Right atrium auricular region (tissue), 2 donors: ENCODE measurements at regions not wholly inside any gene's neighbourhood (a gene's known extent, or its start where the extent isn't known, plus 50 kb on each side); places are given as distances from the start of the nearest gene placed in this dataset.

Experiments used
- DNase-seq: peaks from one replicate; pipeline ENCODE4 v3.0.0-alpha.2; 2019; ENCODE audit warnings: low spot score
- H3K27ac ChIP-seq, 2 donors: fragments of 200-600 bp; sonication (generic); 1 replicate in 1 of 2; 2 replicates in 1 of 2; pipeline ENCODE4 v1.5.1; 2016 to 2019
- H3K27me3 ChIP-seq, 2 donors: fragments of 200-600 bp; sonication (generic); one replicate each; pipeline versions ENCODE4 v1.5.1 to v1.6.0; 2017 to 2019
- H3K36me3 ChIP-seq: fragments of 200-600 bp; sonication (generic); one replicate; pipeline ENCODE4 v1.5.1; 2016
- H3K4me1 ChIP-seq, 2 donors: fragments of 200-600 bp; sonication (generic); one replicate each; pipeline versions ENCODE4 v1.5.1 to v1.6.0; 2017 to 2019
- H3K4me3 ChIP-seq, 2 donors: fragments of 200-600 bp; sonication (generic); 1 replicate in 1 of 2; 2 replicates in 1 of 2; pipeline ENCODE4 v1.5.1; 2017 to 2019; ENCODE audit warnings: mild to moderate bottlenecking in 1 of 2, moderate library complexity in 1 of 2
- H3K9me3 ChIP-seq, 2 donors: fragments of 200-600 bp; sonication (generic); one replicate each; pipeline ENCODE4 v1.5.1; 2019
- CTCF ChIP-seq, 2 donors: fragments of 200-600 bp; sonication (generic); IDR thresholded peaks; one replicate each; pipeline ENCODE4 v1.5.1; 2019; ENCODE audit warnings: antibody characterized with exemption in 2 of 2

- H3K4me1 ChIP-seq = no peaks in the 10 kb centered on the region
- no peak for TF ChIP-seq CTCF (IDR thresholded peaks at IDR 0.05)
- no peaks in the 10 kb centered on the region for H3K36me3 ChIP-seq
- H3K27me3 ChIP-seq = no peaks in the 10 kb centered on the region
- no peak overlapping the region for H3K4me3 ChIP-seq
- peaks cover 0 to 16% of the 10 kb centered on the region in 2 donors for H3K9me3 ChIP-seq
- H3K27ac ChIP-seq = no peak overlapping the region
- no peak for DNase-seq
These were observed 514.8 kb downstream of the MRPL39 start for GRCh38 chr21:25092441-25093011.

DNA sequence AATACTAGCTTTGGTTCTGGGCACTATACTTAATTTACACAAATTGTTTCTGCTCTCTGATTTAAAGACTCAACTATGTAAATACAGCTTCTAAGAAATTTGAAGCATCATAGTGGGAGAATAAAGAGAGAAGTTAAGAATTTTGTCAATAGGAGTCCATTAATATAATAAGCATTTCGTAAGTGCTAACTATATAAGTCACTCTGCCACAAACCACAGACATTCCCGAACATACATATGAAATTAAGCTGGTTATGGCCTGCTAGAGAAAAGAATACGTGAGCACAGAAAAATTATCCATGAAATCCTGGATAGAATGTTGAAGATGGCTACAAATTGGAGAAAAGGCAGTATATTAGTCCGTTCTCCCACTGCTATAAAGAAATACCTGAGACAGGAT is 526.2 kb downstream of the MRPL39 start:
- DNase-seq = no peak
- no peaks in the 10 kb centered on the region for H3K9me3 ChIP-seq
- H3K27me3 ChIP-seq = no peaks in the 10 kb centered on the region
- H3K4me3 ChIP-seq = no peak overlapping the region
- no peak overlapping the region for H3K27ac ChIP-seq
- H3K4me1 ChIP-seq = no peaks in the 10 kb centered on the region
- no peak for TF ChIP-seq CTCF (IDR thresholded peaks at IDR 0.05)
- no peaks in the 10 kb centered on the region for H3K36me3 ChIP-seq

DNA sequence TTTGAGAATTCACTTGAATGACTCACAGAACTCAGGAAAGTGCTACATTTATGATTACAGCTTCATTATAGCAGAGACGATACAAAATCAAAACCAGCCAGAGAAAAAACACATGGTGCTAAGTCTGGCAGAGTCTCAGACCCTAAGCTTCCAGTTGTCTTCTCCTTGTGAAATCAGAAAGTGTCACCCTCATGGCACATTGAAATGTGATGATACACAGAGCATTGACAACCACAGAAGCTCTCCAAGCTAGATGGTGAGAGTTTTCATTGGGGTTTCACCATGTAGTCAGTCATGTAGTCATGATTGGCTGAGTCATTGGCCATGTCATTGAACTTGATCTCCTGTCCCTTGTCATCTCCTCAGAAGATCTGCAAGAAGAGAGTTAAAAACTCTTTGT is 526.6 kb downstream of the MRPL39 start:
- no peaks in the 10 kb centered on the region for H3K27me3 ChIP-seq
- TF ChIP-seq CTCF (IDR thresholded peaks at IDR 0.05) = no peak
- no peak for DNase-seq
- no peaks in the 10 kb centered on the region for H3K9me3 ChIP-seq
- H3K27ac ChIP-seq = no peak overlapping the region
- no peak overlapping the region for H3K4me3 ChIP-seq
- no peaks in the 10 kb centered on the region for H3K36me3 ChIP-seq
- H3K4me1 ChIP-seq = no peaks in the 10 kb centered on the region

DNA sequence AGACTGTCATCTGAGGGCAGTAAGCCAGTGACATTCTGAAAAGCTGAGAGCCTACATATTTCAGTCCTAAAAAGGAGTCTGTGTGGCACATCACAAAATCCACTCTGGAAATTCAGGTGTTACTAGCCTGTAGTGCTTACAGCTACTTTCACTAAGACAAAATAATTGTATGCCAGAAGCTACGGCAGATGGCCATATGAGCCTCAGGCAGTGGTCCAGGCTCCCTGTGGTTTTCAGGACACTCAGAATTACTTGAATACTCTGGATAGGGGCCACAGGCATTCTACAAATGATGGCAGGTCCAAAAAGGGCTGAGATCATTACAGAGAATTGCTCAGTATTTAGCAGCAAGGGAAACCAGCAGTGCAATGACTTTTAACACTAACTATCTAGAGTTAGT is 527.1 kb downstream of the MRPL39 start:
- no peaks in the 10 kb centered on the region for H3K27me3 ChIP-seq
- no peak overlapping the region for H3K4me3 ChIP-seq
- no peaks in the 10 kb centered on the region for H3K36me3 ChIP-seq
- no peak for DNase-seq
- H3K9me3 ChIP-seq = no peaks in the 10 kb centered on the region
- TF ChIP-seq CTCF (IDR thresholded peaks at IDR 0.05) = no peak
- no peaks in the 10 kb centered on the region for H3K4me1 ChIP-seq
- no peak overlapping the region for H3K27ac ChIP-seq

DNA sequence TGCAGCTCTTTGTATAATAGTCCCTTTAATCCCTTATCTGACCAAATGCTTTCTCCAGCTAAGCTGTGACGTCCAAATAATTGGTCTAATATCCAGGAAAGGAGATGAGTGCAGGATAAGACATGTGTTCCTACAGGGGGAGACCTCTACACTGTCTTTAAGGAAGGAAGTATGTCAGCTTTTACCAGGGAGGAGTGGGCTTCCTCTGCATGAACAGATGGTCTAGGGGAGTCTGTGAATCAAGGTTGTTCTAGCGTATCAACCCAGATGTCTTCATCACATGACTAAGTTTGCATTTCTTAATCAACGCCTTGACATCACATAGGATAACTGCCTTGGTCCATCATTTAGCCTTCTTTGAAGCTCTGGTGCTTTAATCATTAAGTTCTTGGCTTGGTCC is 528.2 kb downstream of the MRPL39 start:
- H3K36me3 ChIP-seq = no peaks in the 10 kb centered on the region
- H3K4me1 ChIP-seq = no peaks in the 10 kb centered on the region
- no peaks in the 10 kb centered on the region for H3K27me3 ChIP-seq
- no peaks in the 10 kb centered on the region for H3K9me3 ChIP-seq
- no peak overlapping the region for H3K4me3 ChIP-seq
- no peak overlapping the region for H3K27ac ChIP-seq
- no peak for TF ChIP-seq CTCF (IDR thresholded peaks at IDR 0.05)
- no peak for DNase-seq

DNA sequence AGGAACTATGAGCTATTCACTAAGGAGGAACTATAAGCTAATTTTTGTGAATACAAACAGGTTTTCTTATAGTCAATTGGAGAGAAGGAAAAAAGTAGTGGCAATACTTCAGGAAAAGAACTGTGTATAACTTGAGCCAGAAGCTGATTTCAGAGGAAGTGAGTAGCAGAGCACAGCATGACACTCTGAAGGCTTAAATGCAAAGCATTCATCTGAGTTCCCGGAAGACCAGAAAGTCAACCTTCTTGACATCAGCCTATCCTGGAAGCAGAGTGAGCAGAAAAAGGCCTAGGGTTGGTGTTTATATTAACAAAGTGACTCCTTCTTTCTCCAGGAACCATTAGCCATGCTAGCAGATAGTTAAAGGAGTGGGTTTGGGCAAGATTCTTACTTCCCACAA is 545.2 kb downstream of the MRPL39 start:
- DNase-seq = no peak
- Histone ChIP-seq H3K9me3 (no peaks in the 10 kb centered on the region), H3K36me3 (no peaks in the 10 kb centered on the region), H3K4me1 (no peaks in the 10 kb centered on the region), H3K27me3 (no peaks in the 10 kb centered on the region), H3K27ac (no peak overlapping the region), H3K4me3 (no peak overlapping the region)
- TF ChIP-seq CTCF (IDR thresholded peaks at IDR 0.05) = no peak
